Spinal cord (tissue), 9 donors: ENCODE measurements at regions not wholly inside any gene's neighbourhood (a gene's known extent, or its start where the extent isn't known, plus 50 kb on each side); places are given as distances from the start of the nearest gene placed in this dataset.

ENCODE experiments used
- DNase-seq, 6 donors: peaks; one replicate each; pipeline versions ENCODE4 v3.0.0 to v3.0.0-alpha.2; 2013 to 2015; ENCODE audit warnings: low spot score in 6 of 6, low read depth in 4 of 6
- H3K27ac ChIP-seq: one replicate; pipeline ENCODE4 v1.5.1; 2013; ENCODE audit warnings: low read depth, low read length, control low read depth
- H3K27me3 ChIP-seq: one replicate; pipeline ENCODE4 v1.6.1; 2013; ENCODE audit warnings: low read length; ENCODE audit not compliant: control insufficient read depth, insufficient read depth
- H3K36me3 ChIP-seq: one replicate; pipeline ENCODE4 v1.6.1; 2013; ENCODE audit warnings: low read length; ENCODE audit not compliant: control insufficient read depth, insufficient read depth
- H3K4me1 ChIP-seq: one replicate; pipeline ENCODE4 v1.6.1; 2013; ENCODE audit warnings: low read length; ENCODE audit not compliant: control insufficient read depth, insufficient read depth
- H3K4me3 ChIP-seq: one replicate; pipeline ENCODE4 v1.5.1; 2013; ENCODE audit warnings: low read depth, low read length, control low read depth
- H3K9me3 ChIP-seq: one replicate; pipeline ENCODE4 v1.6.1; 2013; ENCODE audit warnings: low read length; ENCODE audit not compliant: control insufficient read depth, insufficient read depth
- WGBS: methylation state at CpG from one replicate; pipeline ENCODE4 v1.1.5; 2013; ENCODE audit warnings: missing lambda C conversion rate; ENCODE audit not compliant: insufficient coverage; 5-methylcytosine and 5-hydroxymethylcytosine counted together
- donor health status: healthy.

DNA sequence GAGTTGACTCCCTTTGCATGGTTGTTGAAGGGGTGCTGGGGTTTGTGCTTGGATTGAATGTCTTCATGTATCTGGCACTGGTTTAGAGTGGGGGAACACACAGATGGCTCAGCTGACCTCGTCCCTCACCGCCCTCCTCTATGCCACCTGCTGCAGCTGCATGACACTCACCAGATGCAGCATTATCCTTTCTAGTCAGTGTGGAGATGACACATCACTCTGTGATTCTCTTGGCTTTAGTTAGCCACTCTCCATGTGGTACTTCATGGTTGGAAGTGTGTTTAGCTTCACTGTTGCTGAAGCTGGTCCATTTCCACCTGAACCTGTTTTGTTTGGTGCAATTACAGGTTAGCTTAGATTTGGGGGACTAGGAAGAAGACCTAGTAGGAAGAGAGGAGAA lies 56.3 kb upstream of the BMPER start:
- DNase-seq, result no peak
- Histone ChIP-seq H3K36me3 (no peaks in the 10 kb centered on the region), H3K4me1 (no peaks in the 10 kb centered on the region), H3K4me3 (no peak overlapping the region), H3K9me3 (no peaks in the 10 kb centered on the region), H3K27me3 (no peaks in the 10 kb centered on the region), H3K27ac (no peak overlapping the region)
- WGBS, result 75% methylated on average over 2 of the region's 2 CpGs

DNA sequence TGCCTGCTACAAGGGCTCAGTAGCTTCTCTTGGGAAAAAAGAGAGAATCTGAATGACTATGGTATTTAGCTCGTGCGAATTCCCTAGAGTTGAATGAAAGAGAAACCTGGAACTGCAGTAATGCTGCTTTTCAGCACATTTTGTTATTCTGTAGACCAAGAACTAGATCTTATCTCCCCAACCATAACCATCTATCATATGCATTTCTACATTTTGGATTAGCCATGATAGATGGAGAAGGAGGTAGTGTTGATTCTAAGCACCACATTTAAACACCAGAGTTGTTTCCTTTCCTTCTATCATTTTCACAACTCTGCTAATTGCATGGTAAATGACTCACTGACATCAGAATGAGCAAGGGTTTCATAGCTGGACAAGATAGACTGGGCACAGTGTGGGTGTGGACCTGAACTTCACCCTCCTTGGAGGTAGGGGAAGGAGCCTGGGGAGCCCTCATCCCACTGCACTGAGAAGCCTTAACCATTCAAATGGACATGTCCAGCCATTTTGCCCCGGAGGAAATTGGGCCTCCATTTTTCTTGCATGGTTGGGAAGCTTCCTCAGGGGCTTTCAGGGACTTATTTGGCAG lies 55.3 kb upstream of the BMPER start:
- no peak overlapping the region for H3K27ac ChIP-seq
- H3K27me3 ChIP-seq, result no peaks in the 10 kb centered on the region
- WGBS, result no CpG with 5 or more reads among the region's 3 CpGs
- no peaks in the 10 kb centered on the region for H3K36me3 ChIP-seq
- H3K4me1 ChIP-seq, result no peaks in the 10 kb centered on the region
- no peaks in the 10 kb centered on the region for H3K9me3 ChIP-seq
- no peak overlapping the region for H3K4me3 ChIP-seq
- no peak for DNase-seq

DNA sequence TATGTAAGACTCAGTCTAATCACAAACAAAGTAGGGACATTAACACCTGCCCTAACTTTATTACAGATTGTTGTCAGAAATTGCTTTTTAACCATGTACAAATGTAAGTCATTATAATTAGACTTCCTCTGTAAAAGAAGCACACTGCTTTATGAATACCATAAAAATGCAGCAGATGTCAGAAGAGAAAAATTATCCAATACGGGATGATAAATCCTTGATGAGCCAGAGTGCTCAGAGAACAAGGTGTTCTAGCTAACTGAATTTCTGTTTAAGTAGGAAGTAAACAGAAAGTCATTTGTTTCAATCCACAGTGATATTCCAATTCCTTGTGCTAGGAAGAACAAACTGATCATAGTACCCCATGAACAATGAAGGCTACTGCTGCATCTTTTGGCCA lies 54.6 kb upstream of the BMPER start:
- H3K36me3 ChIP-seq, result no peaks in the 10 kb centered on the region
- H3K27ac ChIP-seq, result no peak overlapping the region
- H3K4me1 ChIP-seq, result no peaks in the 10 kb centered on the region
- WGBS, result no CpG with 5 or more reads among the region's 1 CpG
- peak in 1 of 6 donors; percentile 49 for DNase-seq
- no peaks in the 10 kb centered on the region for H3K27me3 ChIP-seq
- H3K9me3 ChIP-seq, result no peaks in the 10 kb centered on the region
- H3K4me3 ChIP-seq, result no peak overlapping the region

DNA sequence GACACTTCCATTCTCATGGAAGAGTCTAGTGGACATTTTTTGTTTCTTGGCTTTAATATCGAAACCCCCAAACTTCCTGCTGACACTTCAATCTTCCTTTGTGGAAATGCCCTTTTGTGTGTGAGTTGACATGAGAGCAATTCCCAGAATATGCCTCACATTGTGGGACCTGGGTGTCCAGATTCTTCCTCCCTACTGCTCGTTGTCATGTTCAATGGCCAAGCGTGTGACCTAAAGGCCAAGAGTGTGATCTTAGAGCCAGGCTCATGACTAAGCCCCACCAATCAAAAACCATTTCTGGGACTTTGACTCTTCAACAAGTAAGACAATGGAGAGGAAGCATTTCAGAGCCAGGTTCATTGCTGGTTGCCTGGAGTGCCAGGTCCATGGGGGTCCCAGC lies 52.5 kb upstream of the BMPER start:
- Histone ChIP-seq H3K36me3 (no peaks in the 10 kb centered on the region), H3K27ac (no peak overlapping the region), H3K4me1 (no peaks in the 10 kb centered on the region), H3K27me3 (no peaks in the 10 kb centered on the region), H3K9me3 (no peaks in the 10 kb centered on the region), H3K4me3 (no peak overlapping the region)
- DNase-seq, result no peak
- 100% methylated on average over 2 of the region's 3 CpGs for WGBS

DNA sequence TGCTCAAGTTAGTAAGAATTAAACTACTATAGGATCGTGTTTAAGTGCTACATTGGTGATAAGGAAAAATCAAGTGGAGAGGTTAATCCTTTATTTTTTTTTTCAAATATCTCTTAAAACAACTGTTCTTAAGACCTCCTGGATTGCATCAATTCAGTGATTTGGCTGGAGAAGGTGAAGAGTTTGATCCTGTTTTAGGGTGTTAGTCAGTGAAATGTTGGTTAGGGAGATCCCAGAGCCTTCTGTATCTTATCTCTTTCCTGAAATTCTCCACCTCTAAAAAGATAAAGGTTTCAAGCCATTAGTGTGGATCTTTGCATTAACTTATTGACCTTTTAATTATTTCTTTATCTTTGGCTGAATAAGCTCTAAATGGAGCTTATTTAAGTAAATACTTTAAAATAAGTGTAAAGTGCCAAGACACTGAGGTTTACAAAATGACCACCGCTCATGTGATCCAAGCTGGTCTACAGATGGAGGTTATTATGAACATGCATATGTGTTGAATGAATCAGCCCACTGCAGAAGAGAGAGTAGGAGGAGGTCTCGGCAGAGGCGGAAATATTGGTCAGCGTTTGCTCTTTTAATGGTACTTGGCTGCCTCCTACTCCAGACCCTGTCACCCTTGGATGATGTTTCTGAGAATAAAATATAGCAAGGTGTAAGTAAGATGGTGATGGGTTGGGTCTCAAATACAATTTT lies 51.8 kb upstream of the BMPER start:
- H3K4me1 ChIP-seq, result no peaks in the 10 kb centered on the region
- DNase-seq, result no peak
- H3K9me3 ChIP-seq, result no peaks in the 10 kb centered on the region
- H3K4me3 ChIP-seq, result no peak overlapping the region
- WGBS, result 92% methylated on average over 1 of the region's 5 CpGs
- no peaks in the 10 kb centered on the region for H3K36me3 ChIP-seq
- H3K27ac ChIP-seq, result no peak overlapping the region
- no peaks in the 10 kb centered on the region for H3K27me3 ChIP-seq

DNA sequence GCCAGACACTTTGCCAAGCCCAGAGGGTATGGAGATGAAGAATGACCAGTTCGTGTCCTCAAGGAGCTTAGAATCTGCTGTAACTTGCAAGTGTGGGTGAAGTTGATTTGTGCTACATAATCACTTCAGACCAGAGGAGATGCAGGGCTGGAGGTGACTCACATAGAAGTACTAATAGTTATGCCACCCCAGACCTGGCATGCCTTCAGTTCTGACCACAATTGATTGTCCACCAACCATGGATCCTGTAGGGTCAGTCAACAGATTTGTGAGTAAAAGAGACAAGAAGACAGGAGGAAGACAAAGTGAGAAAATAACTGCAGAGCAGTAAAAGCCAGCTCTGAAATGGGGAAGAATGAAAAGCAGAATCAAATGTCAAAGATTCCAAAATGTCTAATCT lies 51.2 kb upstream of the BMPER start:
- H3K4me1 ChIP-seq, result no peaks in the 10 kb centered on the region
- no peaks in the 10 kb centered on the region for H3K27me3 ChIP-seq
- no peaks in the 10 kb centered on the region for H3K36me3 ChIP-seq
- no peak overlapping the region for H3K4me3 ChIP-seq
- DNase-seq, result no peak
- H3K9me3 ChIP-seq, result no peaks in the 10 kb centered on the region
- H3K27ac ChIP-seq, result no peak overlapping the region
- 100% methylated on average over 1 of the region's 1 CpG for WGBS

DNA sequence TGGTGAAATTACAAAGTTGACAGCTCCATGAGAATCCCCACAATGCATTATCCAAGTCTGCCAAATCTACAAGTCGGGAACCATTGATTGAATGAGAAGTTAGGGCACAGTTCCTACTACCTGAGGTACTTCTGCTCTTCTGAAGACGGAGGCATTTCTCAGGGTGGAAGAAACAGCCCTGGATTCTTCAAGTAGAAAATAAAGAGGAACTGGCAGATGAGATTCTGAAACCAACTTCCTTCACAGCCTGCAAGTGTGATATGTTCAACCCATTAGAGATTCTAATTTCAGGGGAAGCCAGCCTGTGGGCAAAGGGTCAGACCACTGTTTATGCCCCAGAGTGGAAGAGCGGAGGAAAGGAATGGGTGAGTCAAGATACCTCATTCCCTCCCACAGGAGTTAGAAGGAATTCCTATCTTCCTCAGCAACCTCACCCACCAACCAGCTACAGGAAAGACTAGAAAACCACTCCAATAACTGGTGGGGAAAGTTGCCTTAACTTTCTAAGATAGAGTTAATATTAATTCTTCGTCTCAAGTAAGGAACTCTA lies 50.5 kb upstream of the BMPER start:
- 60% methylated on average over 1 of the region's 4 CpGs for WGBS
- H3K27me3 ChIP-seq, result no peaks in the 10 kb centered on the region
- no peak overlapping the region for H3K4me3 ChIP-seq
- H3K9me3 ChIP-seq, result no peaks in the 10 kb centered on the region
- no peak overlapping the region for H3K27ac ChIP-seq
- no peak for DNase-seq
- H3K4me1 ChIP-seq, result no peaks in the 10 kb centered on the region
- H3K36me3 ChIP-seq, result no peaks in the 10 kb centered on the region
